Hepatocyte (in vitro differentiated cells): ENCODE measurements at regions not wholly inside any gene's neighbourhood (a gene's known extent, or its start where the extent isn't known, plus 50 kb on each side); places are given as distances from the start of the nearest gene placed in this dataset.

Source experiments
- CTCF ChIP-seq: fragments of 200-600 bp; sonication (generic); IDR thresholded peaks from 2 replicates; pipeline ENCODE4 v1.5.1; 2016; ENCODE audit warnings: antibody characterized with exemption, mild to moderate bottlenecking; ENCODE audit not compliant: poor library complexity
- EZH2 ChIP-seq: fragments of 200-600 bp; sonication (generic); IDR thresholded peaks from 2 replicates; pipeline ENCODE4 v1.6.1; 2016; ENCODE audit warnings: antibody characterized with exemption, mild to moderate bottlenecking, borderline replicate concordance

GRCh38 chr3:68060191-68060590, 405.8 kb upstream of the SUCLG2 start:
- TF ChIP-seq CTCF (no peak), EZH2 (no peak)
